ENCODE measurements at regions not wholly inside any gene's neighbourhood (a gene's known extent, or its start where the extent isn't known, plus 50 kb on each side); places are given as distances from the start of the nearest gene placed in this dataset.

DNA sequence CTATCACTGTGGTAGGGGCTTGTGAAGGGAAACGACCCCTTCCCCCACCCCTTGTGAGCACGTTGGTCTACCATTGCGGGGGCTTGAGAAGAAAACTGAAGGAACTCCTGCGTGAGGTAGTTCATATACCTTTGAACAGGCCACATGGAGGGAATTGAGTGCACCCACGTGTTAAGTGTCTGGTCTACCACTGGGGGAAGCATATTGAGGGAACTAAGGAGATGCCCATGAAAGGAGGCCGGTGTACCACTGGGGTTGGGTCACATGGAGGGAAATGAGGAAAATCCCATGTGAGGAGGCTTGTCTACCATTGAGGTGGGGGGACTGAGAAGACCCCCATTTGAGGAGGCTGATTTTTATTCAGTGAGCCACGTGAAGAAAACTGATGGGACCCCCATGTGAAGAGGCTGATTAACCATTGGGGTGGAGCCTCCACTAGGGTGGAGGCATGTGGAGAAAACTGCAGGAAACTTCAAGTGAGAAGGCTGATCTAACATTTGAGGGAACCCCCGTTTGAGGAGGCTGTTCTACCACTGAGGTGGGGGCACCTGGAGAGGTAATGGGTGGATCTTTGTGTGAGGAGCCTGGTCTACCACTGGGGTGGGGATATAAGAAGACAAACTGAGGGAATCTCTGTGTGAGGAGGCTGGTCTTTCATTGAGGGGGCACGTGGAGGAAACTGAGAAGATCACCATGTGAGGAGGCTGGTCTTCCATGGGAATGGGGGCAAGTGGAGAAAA is 163.2 kb downstream of the FBLN2 start:
- H3K4me3 ChIP-seq, result no peak overlapping the region
- no peak overlapping the region for H3K27ac ChIP-seq
- in situ Hi-C loops (cut with MboI; ENCODE audit: low pct_unique_long_range_greater_than_20kb in 2 of 9, low sequenced_read_pairs in 9 of 9, unreplicated experiment in 9 of 9), result no loop called here
- 0 to 93% (median 34%) methylated on average over 1 to 9 of the region's 9 CpGs; no CpG with 5 or more reads in 3 of the 10 experiments for WGBS, 10 experiments
- ATAC-seq (replicated peaks in 6 of 8), result no peak
- no peaks in the 10 kb centered on the region for H3K4me1 ChIP-seq (replicated peaks in 1 of 2)

DNA sequence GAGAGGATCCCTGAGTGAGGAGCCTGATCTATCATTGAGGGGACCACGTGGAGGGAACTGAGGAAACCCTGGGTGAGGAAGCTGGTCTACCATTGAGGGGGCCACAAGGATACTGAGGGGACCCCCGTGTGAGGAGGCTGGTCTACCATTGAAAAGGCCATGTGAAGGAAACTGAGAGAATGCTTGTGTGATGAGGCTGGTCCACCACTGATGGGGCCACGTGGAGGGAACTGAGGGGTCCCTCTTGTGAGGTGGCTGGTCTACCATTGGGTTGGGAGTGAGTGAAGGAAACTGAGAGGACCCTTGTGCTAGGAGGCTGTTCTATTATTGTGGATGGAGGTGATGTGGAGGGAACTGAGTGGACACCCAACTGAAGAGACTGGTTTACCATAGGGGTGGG is 161.3 kb downstream of the FBLN2 start:
- no peak overlapping the region for H3K4me3 ChIP-seq
- no peak for ATAC-seq (replicated peaks in 6 of 8)
- no peaks in the 10 kb centered on the region for H3K4me1 ChIP-seq (replicated peaks in 1 of 2)
- H3K27ac ChIP-seq, result no peak overlapping the region
- in situ Hi-C loops (cut with MboI; ENCODE audit: low pct_unique_long_range_greater_than_20kb in 2 of 9, low sequenced_read_pairs in 9 of 9, unreplicated experiment in 9 of 9), result no loop called here
- 0 to 78% (median 13%) methylated on average over 1 to 3 of the region's 3 CpGs; no CpG with 5 or more reads in 4 of the 10 experiments for WGBS, 10 experiments

DNA sequence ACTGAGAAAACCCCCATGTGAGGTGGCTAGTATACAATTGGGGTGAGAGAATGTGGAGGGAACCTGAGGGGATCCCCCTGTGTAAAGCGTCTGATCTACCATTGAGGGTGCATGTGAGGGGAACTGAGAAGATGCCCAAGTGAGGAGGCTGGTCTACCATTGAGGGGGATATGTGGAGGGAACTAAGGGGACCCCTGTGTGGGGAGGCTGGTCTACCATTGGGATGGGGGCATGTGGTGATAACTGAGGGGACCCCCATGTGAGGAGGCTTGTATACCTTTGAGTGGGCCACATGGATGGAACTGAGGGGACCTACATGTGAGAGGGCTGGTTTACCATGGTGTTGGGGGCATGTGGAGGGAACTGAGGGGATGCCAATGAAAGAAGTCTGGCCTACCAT is 160.8 kb downstream of the FBLN2 start:
- Histone ChIP-seq H3K4me3 (no peak overlapping the region), H3K4me1 (replicated peaks in 1 of 2) (no peaks in the 10 kb centered on the region), H3K27ac (no peak overlapping the region)
- no peak for ATAC-seq (replicated peaks in 6 of 8)
- WGBS, 10 experiments, result 0 to 100% (median 50%) methylated on average over 1 of the region's 1 CpG; no CpG with 5 or more reads in 7 of the 10 experiments
- in situ Hi-C loops (cut with MboI; ENCODE audit: low pct_unique_long_range_greater_than_20kb in 2 of 9, low sequenced_read_pairs in 9 of 9, unreplicated experiment in 9 of 9), result no loop called here

DNA sequence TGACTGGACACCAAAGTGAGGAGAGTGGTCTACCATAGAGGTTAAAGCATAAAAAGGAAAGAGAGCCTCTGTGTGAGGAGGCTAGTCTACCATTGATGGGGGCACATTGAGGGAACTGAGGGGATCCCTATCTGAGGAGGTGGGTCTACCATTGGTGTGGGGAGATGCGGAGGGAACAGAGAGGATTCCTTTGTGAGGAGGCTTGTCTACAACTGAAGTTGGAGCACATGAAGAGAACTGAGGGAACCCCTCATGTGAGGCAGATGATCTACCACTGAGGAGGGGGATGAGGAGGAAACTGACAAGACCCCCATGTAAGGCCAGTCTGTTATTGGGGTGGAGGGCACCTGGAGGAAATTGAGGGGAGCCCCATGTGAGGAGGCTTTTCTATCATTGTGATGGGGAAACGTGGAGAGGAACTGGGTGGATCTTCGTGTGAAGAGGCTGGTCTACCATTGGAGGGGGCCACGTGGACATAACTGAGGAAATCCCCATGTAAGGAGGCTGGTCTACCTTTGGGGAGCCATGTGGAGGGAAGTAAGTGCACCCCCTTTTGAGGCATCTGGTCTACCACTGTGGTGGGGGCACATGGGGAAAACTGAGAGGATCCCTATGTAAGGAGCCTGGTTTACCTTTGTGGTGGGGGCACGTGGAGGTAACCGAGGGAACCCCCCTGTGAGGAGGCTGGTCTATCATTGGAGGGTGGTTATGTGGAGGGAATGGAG is 160.1 kb downstream of the FBLN2 start:
- H3K27ac ChIP-seq, result no peak overlapping the region
- no peak overlapping the region for H3K4me3 ChIP-seq
- in situ Hi-C loops (cut with MboI; ENCODE audit: low pct_unique_long_range_greater_than_20kb in 2 of 9, low sequenced_read_pairs in 9 of 9, unreplicated experiment in 9 of 9), result no loop called here
- no peak for ATAC-seq (replicated peaks in 6 of 8)
- no peaks in the 10 kb centered on the region for H3K4me1 ChIP-seq (replicated peaks in 1 of 2)
- WGBS, 10 experiments, result 0 to 72% (median 49%) methylated on average over 1 to 3 of the region's 6 CpGs; no CpG with 5 or more reads in 4 of the 10 experiments

DNA sequence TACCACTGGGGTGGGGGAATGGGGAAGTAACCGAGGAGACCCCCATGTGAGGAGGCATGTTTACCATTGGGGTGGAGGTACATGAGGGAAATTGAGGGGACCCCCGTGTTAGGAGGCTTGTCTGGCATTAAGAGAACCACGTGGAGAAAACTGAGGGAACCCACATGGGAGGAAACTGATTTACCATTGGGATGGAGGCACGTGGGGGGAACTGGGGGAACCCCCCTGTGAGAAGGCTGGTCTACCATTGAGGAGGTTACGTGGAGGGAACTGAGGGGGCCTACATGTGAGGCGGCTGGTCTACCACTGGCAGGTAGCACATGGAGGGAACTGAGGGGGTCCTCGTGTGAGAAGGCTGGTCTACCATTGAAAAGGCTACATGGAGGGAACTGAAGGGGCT is 159.4 kb downstream of the FBLN2 start:
- ATAC-seq (replicated peaks in 6 of 8), result no peak
- no peaks in the 10 kb centered on the region for H3K4me1 ChIP-seq (replicated peaks in 1 of 2)
- in situ Hi-C loops (cut with MboI; ENCODE audit: low pct_unique_long_range_greater_than_20kb in 2 of 9, low sequenced_read_pairs in 9 of 9, unreplicated experiment in 9 of 9), result no loop called here
- H3K4me3 ChIP-seq, result no peak overlapping the region
- 0 to 100% (median 53%) methylated on average over 1 to 5 of the region's 7 CpGs; no CpG with 5 or more reads in 4 of the 10 experiments for WGBS, 10 experiments
- no peak overlapping the region for H3K27ac ChIP-seq

DNA sequence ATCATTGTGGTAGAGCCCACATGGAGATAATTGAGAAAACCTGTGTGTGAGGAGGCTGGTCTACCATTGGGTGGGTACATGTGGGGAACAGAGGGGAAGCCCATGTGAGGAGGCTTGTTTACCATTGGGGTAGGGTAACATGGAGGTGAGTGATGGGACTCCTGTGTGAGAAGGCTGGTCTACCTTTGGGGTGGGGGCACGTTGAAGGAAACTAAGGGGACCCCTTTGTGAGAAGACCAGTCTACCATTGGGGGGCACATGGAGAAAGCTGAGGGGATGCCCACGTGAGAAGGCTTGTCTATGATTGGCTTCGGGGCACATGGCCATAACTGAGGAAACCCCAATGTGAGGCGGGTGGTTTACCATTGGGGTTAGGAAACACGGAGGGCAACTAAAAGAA is 158.5 kb downstream of the FBLN2 start:
- H3K27ac ChIP-seq, result no peak overlapping the region
- 0 to 83% (median 60%) methylated on average over 1 to 5 of the region's 5 CpGs; no CpG with 5 or more reads in 3 of the 10 experiments for WGBS, 10 experiments
- no peak for ATAC-seq (replicated peaks in 6 of 8)
- no peaks in the 10 kb centered on the region for H3K4me1 ChIP-seq (replicated peaks in 1 of 2)
- H3K4me3 ChIP-seq, result no peak overlapping the region
- in situ Hi-C loops (cut with MboI; ENCODE audit: low pct_unique_long_range_greater_than_20kb in 2 of 9, low sequenced_read_pairs in 9 of 9, unreplicated experiment in 9 of 9), result no loop called here

DNA sequence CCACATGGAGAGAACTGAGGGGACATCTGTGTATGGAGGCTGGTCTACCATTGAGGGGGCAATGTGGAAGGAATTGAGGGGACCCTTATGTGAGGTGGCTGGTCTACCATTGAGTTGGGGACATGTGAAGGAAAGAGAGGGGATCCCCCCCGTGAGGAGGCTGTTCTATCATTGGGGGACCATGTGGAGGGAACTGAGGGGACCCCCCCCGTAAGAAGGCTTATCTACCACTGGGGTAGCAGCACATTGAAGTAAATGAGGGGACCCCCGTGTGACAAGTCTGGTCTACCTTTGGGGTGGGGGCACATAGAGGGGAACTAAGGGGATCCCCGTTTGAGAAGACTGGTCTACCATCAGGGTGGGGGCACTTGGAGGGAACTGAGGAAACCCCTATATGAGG is 158.0 kb downstream of the FBLN2 start:
- no peak for ATAC-seq (replicated peaks in 6 of 8)
- no peak overlapping the region for H3K4me3 ChIP-seq
- no peaks in the 10 kb centered on the region for H3K4me1 ChIP-seq (replicated peaks in 1 of 2)
- 0 to 83% (median 67%) methylated on average over 1 to 3 of the region's 4 CpGs; no CpG with 5 or more reads in 7 of the 10 experiments for WGBS, 10 experiments
- no peak overlapping the region for H3K27ac ChIP-seq
- in situ Hi-C loops (cut with MboI; ENCODE audit: low pct_unique_long_range_greater_than_20kb in 2 of 9, low sequenced_read_pairs in 9 of 9, unreplicated experiment in 9 of 9), result no loop called here

DNA sequence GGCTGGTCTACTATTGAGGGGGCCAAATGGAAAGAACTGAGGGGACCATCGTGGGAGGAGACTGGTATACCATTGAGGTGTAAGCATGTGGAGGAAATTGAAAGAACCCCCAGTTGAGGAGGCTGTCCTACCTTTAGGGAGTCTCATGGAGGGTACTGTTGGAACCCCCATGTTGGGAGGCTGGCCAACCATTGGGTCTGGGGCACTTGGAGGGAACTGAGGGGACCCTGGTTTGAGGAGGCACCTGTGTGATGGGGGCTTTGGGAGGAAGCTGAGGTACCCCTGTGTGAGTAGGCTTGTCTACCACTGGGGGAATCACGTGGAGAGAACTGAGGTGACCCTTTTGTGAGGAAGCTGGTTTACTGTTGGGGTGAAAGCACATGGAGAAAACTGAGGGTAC is 157.5 kb downstream of the FBLN2 start:
- ATAC-seq (replicated peaks in 6 of 8), result no peak
- Histone ChIP-seq H3K27ac (no peak overlapping the region), H3K4me3 (no peak overlapping the region), H3K4me1 (replicated peaks in 1 of 2) (no peaks in the 10 kb centered on the region)
- 14 to 29% (median 20%) methylated on average over 1 to 2 of the region's 2 CpGs; no CpG with 5 or more reads in 6 of the 10 experiments for WGBS, 10 experiments
- in situ Hi-C loops (cut with MboI; ENCODE audit: low pct_unique_long_range_greater_than_20kb in 2 of 9, low sequenced_read_pairs in 9 of 9, unreplicated experiment in 9 of 9), result no loop called here

DNA sequence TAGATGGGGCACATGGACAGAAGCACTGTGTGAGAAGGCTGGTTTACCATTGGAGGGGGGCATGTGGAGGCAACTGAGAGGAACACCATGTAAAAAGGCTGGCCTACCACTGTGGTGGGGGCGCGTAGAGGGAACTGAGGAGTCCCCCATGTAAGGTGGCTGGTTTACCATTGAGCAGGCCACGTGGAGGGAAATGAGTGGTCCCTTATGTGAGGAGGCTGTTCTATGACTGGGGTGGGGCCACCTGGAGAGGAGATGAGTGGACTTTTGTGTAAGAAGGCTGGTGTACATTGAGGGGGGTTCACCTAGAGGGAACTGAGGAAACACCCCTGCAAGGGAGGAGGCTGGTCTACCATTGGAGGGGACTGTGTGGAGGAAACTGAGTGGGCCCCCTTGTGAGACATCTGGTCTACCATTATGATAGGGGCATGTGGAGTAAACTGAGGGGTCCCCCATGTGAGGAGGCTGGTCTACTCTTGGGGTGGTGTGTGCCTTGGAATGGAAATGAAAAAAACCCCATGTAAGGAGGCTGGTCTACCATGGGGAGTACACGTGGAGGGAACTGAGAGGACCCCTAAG is 156.9 kb downstream of the FBLN2 start:
- 0 to 100% (median 86%) methylated on average over 1 to 3 of the region's 4 CpGs; no CpG with 5 or more reads in 3 of the 10 experiments for WGBS, 10 experiments
- in situ Hi-C loops (cut with MboI; ENCODE audit: low pct_unique_long_range_greater_than_20kb in 2 of 9, low sequenced_read_pairs in 9 of 9, unreplicated experiment in 9 of 9), result no loop called here

DNA sequence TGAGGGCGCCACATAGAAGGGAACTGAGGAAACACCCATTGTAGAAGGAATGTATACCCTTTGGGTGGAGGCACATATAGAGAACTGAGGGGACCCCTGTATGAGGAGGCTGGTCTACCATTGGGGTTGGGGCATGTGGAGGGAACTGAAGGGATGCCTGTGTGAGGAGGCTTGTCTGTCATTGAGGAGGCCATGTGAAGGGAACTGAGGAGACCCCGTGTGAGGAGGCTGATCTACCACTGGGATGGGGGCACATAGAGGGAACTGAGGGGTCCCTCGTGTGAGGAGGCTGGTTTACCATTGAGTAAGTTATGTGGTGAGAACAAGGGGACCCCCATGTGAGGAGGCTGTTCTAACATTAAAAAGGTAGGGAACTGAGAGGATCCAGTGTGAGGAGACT is 156.1 kb downstream of the FBLN2 start:
- peaks cover 0 to 5% of the 10 kb centered on the region in 2 donors for H3K4me1 ChIP-seq (replicated peaks in 1 of 2)
- 0 to 90% (median 83%) methylated on average over 1 to 3 of the region's 3 CpGs; no CpG with 5 or more reads in 4 of the 10 experiments for WGBS, 10 experiments
- no peak overlapping the region for H3K27ac ChIP-seq
- no peak for ATAC-seq (replicated peaks in 6 of 8)
- in situ Hi-C loops (cut with MboI; ENCODE audit: low pct_unique_long_range_greater_than_20kb in 2 of 9, low sequenced_read_pairs in 9 of 9, unreplicated experiment in 9 of 9), result no loop called here
- no peak overlapping the region for H3K4me3 ChIP-seq

More for the DNA sequence above, 156.9 kb downstream of the FBLN2 start:
- H3K4me3 ChIP-seq, result no peak overlapping the region
- no peak overlapping the region for H3K27ac ChIP-seq
- no peaks in the 10 kb centered on the region for H3K4me1 ChIP-seq (replicated peaks in 1 of 2)
- no peak for ATAC-seq (replicated peaks in 6 of 8)

DNA sequence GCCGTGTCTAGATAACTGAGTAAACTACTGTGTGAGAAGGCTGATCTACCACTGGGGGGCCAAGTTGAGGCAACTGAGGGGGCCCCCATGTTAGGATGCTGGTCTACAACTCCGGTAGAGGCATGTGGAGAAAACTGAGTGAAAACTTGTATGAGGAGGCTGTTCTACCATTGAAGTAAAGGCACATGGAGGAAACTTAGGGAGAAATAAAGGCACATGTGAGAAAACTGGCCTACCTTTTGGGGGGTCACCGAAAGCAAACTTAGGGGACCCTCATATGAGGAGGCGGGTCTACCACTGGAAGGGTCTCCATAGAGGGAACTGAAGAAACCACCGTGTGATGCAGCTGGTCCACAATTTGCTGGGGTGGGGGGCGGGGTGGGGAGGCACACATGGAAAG is 155.2 kb downstream of the FBLN2 start:
- ATAC-seq (replicated peaks in 6 of 8), result no peak
- 29 to 93% (median 56%) methylated on average over 1 to 2 of the region's 6 CpGs; no CpG with 5 or more reads in 7 of the 10 experiments for WGBS, 10 experiments
- Histone ChIP-seq H3K4me3 (no peak overlapping the region), H3K4me1 (replicated peaks in 1 of 2) (peaks cover 0 to 7% of the 10 kb centered on the region in 2 donors), H3K27ac (no peak overlapping the region)
- in situ Hi-C loops (cut with MboI; ENCODE audit: low pct_unique_long_range_greater_than_20kb in 2 of 9, low sequenced_read_pairs in 9 of 9, unreplicated experiment in 9 of 9), result no loop called here

DNA sequence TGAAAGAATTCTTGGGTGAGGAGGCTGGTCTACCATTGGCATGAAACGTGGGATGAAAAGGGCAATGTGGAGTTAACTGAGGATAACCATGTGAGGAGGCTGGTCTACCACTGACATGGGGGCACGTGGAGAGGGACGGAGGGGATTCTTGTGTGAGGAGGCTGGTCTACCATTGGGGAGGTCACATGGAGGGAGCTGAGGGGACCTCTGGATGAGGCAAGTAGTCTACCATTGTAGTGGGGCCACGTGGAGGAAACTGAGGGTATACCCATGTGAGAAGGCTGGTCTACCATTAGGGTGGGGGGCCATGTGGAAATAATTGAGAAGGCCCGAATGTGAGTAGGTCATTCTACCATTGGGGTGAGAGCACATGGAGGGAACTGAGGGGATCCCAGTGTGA is 154.1 kb downstream of the FBLN2 start:
- H3K4me1 ChIP-seq (replicated peaks in 1 of 2), result peaks cover 10 to 16% of the 10 kb centered on the region in 2 donors
- in situ Hi-C loops (cut with MboI; ENCODE audit: low pct_unique_long_range_greater_than_20kb in 2 of 9, low sequenced_read_pairs in 9 of 9, unreplicated experiment in 9 of 9), result no loop called here
- no peak overlapping the region for H3K27ac ChIP-seq
- WGBS, 10 experiments, result 19 to 100% (median 59%) methylated on average over 1 to 4 of the region's 5 CpGs; no CpG with 5 or more reads in 2 of the 10 experiments
- ATAC-seq (replicated peaks in 6 of 8), result no peak
- H3K4me3 ChIP-seq, result no peak overlapping the region

DNA sequence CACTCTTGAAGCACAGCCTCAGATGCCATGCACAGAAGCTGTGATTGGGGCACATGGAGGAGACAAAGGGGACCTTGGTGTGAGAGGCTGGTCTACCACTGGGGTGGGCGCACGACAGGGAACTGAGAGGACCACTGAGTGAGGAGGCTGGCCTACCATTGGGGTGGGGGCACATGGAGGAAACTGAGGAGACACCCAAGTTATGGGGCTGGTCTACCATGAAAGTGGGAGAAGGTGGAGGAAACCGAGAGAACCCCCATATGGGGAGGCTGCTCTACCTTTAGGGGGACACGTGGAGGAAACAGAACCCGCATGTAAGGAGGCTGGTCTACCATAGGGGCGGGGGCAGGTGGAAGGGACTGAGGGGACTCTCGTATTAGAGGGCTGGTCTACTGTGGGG is 153.4 kb downstream of the FBLN2 start:
- 20 to 100% (median 55%) methylated on average over 2 to 4 of the region's 7 CpGs; no CpG with 5 or more reads in 6 of the 10 experiments for WGBS, 10 experiments
- H3K4me3 ChIP-seq, result no peak overlapping the region
- H3K27ac ChIP-seq, result no peak overlapping the region
- ATAC-seq (replicated peaks in 6 of 8), result no peak
- in situ Hi-C loops (cut with MboI; ENCODE audit: low pct_unique_long_range_greater_than_20kb in 2 of 9, low sequenced_read_pairs in 9 of 9, unreplicated experiment in 9 of 9), result no loop called here
- H3K4me1 ChIP-seq (replicated peaks in 1 of 2), result peaks cover 14 to 21% of the 10 kb centered on the region in 2 donors

All from motor neuron (in vitro differentiated cells).